Activated CD4-positive, alpha-beta memory T cell treated with anti-CD3 and anti-CD28 coated beads, Interleukin-2, amount 10 ng/mL, durations not matched to agents 7 days and 5 days (primary cell): ENCODE measurements at regions not wholly inside any gene's neighbourhood (a gene's known extent, or its start where the extent isn't known, plus 50 kb on each side); places are given as distances from the start of the nearest gene placed in this dataset.
"Not testable (repeated sequence)": the region's sequence is repeated elsewhere in the genome, so short reads cannot be mapped to it uniquely, and the experiment has no call there.

ENCODE experiments used
- CTCF ChIA-PET: fragments of 350-600 bp; sonication (Branson Sonifier 250); formaldehyde crosslinking; loops from one replicate; lab custom pipeline; 2021; ENCODE audit warnings: antibody characterized with exemption, inconsistent platforms; lab: Charles Lee
- POLR2A ChIA-PET: fragments of 350-600 bp; sonication (Branson Sonifier 250); formaldehyde crosslinking; loops from one replicate; lab custom pipeline; 2021; ENCODE audit warnings: antibody characterized with exemption; lab: Charles Lee
- DNase-seq: peaks from one replicate; pipeline ENCODE4 v3.0.0-alpha.2; 2020
- H3K27ac Mint-ChIP-seq: one replicate; pipeline ENCODE4 v1.8.0; 2021; ENCODE audit warnings: mild to moderate bottlenecking, mixed read lengths
- H3K27me3 Mint-ChIP-seq: one replicate; pipeline ENCODE4 v1.8.0; 2021; ENCODE audit warnings: mixed read lengths
- H3K36me3 Mint-ChIP-seq: one replicate; pipeline ENCODE4 v1.8.0; 2021; ENCODE audit warnings: low read depth, mixed read lengths
- H3K4me1 Mint-ChIP-seq: one replicate; pipeline ENCODE4 v1.8.0; 2021; ENCODE audit warnings: mixed read lengths
- H3K4me3 Mint-ChIP-seq: one replicate; pipeline ENCODE4 v1.8.0; 2021; ENCODE audit warnings: mild to moderate bottlenecking, mixed read lengths
- H3K9me3 Mint-ChIP-seq: one replicate; pipeline ENCODE4 v1.8.0; 2021; ENCODE audit warnings: mixed read lengths

GRCh38 chr17:13869331-13869940 is 199.9 kb upstream of the COX10 start:
- Mint-ChIP-seq H3K9me3 (peaks cover 2% of the 10 kb centered on the region), H3K4me1 (no peaks in the 10 kb centered on the region), H3K27ac (no peak overlapping the region), H3K36me3 (no peaks in the 10 kb centered on the region), H3K4me3 (no peak overlapping the region), H3K27me3 (no peaks in the 10 kb centered on the region)
- POLR2A ChIA-PET: no interaction called here
- DNase-seq: no peak
- CTCF ChIA-PET: no interaction called here

- DNase-seq: no peak
- no peaks in the 10 kb centered on the region for H3K27me3 Mint-ChIP-seq
- ChIA-PET CTCF (no interaction called here), POLR2A (no interaction called here)
- no peaks in the 10 kb centered on the region for H3K4me1 Mint-ChIP-seq
- no peak overlapping the region for H3K4me3 Mint-ChIP-seq
- peaks cover 2% of the 10 kb centered on the region for H3K9me3 Mint-ChIP-seq
- no peak overlapping the region for H3K27ac Mint-ChIP-seq
- no peaks in the 10 kb centered on the region for H3K36me3 Mint-ChIP-seq
Measured at GRCh38 chr17:13871261-13871660, 198.0 kb upstream of the COX10 start.

- ChIA-PET CTCF (no interaction called here), POLR2A (no interaction called here)
- Mint-ChIP-seq H3K9me3 (peaks cover 2% of the 10 kb centered on the region), H3K27me3 (no peaks in the 10 kb centered on the region), H3K4me1 (no peaks in the 10 kb centered on the region), H3K4me3 (no peak overlapping the region), H3K36me3 (no peaks in the 10 kb centered on the region), H3K27ac (no peak overlapping the region)
- no peak for DNase-seq
Measured at GRCh38 chr17:13874134-13874533, 195.2 kb upstream of the COX10 start.

- no peak for DNase-seq
- ChIA-PET POLR2A (no interaction called here), CTCF (no interaction called here)
- H3K9me3 Mint-ChIP-seq: peaks cover 2% of the 10 kb centered on the region
- no peak overlapping the region for H3K4me3 Mint-ChIP-seq
- H3K36me3 Mint-ChIP-seq: no peaks in the 10 kb centered on the region
- H3K27me3 Mint-ChIP-seq: no peaks in the 10 kb centered on the region
- no peak overlapping the region for H3K27ac Mint-ChIP-seq
- H3K4me1 Mint-ChIP-seq: no peaks in the 10 kb centered on the region
Measured at GRCh38 chr17:13874817-13875216, 194.5 kb upstream of the COX10 start.

- Mint-ChIP-seq H3K27ac (no peak overlapping the region), H3K4me3 (no peak overlapping the region), H3K9me3 (no peaks in the 10 kb centered on the region), H3K4me1 (no peaks in the 10 kb centered on the region), H3K36me3 (no peaks in the 10 kb centered on the region), H3K27me3 (no peaks in the 10 kb centered on the region)
- POLR2A ChIA-PET: no interaction called here
- CTCF ChIA-PET: no interaction called here
- no peak for DNase-seq
Measured at GRCh38 chr17:13879961-13880466, 189.3 kb upstream of the COX10 start.

- no peaks in the 10 kb centered on the region for H3K27me3 Mint-ChIP-seq
- ChIA-PET CTCF (no interaction called here), POLR2A (no interaction called here)
- H3K27ac Mint-ChIP-seq: no peak overlapping the region
- H3K4me1 Mint-ChIP-seq: no peaks in the 10 kb centered on the region
- DNase-seq: no peak
- H3K4me3 Mint-ChIP-seq: no peak overlapping the region
- no peaks in the 10 kb centered on the region for H3K9me3 Mint-ChIP-seq
- H3K36me3 Mint-ChIP-seq: no peaks in the 10 kb centered on the region
Measured at GRCh38 chr17:13883659-13884058, 185.6 kb upstream of the COX10 start.

GRCh38 chr17:13884347-13884746 is 185.0 kb upstream of the COX10 start:
- Mint-ChIP-seq H3K27me3 (no peaks in the 10 kb centered on the region), H3K4me3 (no peak overlapping the region), H3K27ac (no peak overlapping the region), H3K36me3 (no peaks in the 10 kb centered on the region), H3K9me3 (no peaks in the 10 kb centered on the region), H3K4me1 (no peaks in the 10 kb centered on the region)
- POLR2A ChIA-PET: no interaction called here
- CTCF ChIA-PET: no interaction called here
- no peak for DNase-seq

GRCh38 chr17:13885550-13885949 is 183.8 kb upstream of the COX10 start:
- H3K27ac Mint-ChIP-seq: no peak overlapping the region

GRCh38 chr17:13885953-13886889 is 183.1 kb upstream of the COX10 start:
- POLR2A ChIA-PET: no interaction called here
- Mint-ChIP-seq H3K4me1 (no peaks in the 10 kb centered on the region), H3K9me3 (no peaks in the 10 kb centered on the region), H3K27me3 (no peaks in the 10 kb centered on the region), H3K27ac (no peak overlapping the region), H3K4me3 (no peak overlapping the region), H3K36me3 (no peaks in the 10 kb centered on the region)
- DNase-seq: no peak
- CTCF ChIA-PET: no interaction called here

More at GRCh38 chr17:13885550-13885949, 183.8 kb upstream of the COX10 start:
- DNase-seq: no peak
- Mint-ChIP-seq H3K36me3 (no peaks in the 10 kb centered on the region), H3K4me3 (no peak overlapping the region), H3K4me1 (no peaks in the 10 kb centered on the region), H3K9me3 (no peaks in the 10 kb centered on the region), H3K27me3 (no peaks in the 10 kb centered on the region)
- ChIA-PET CTCF (no interaction called here), POLR2A (no interaction called here)

- no peaks in the 10 kb centered on the region for H3K36me3 Mint-ChIP-seq
- DNase-seq: no peak
- ChIA-PET POLR2A (no interaction called here), CTCF (interaction anchor here (0.6 kb wide), 1 partner anchor 560 kb away, joined by 3 read pairs; no protein-coding TSS in a partner anchor)
- H3K27ac Mint-ChIP-seq: no peak overlapping the region
- H3K27me3 Mint-ChIP-seq: no peaks in the 10 kb centered on the region
- no peaks in the 10 kb centered on the region for H3K4me1 Mint-ChIP-seq
- H3K9me3 Mint-ChIP-seq: no peaks in the 10 kb centered on the region
- H3K4me3 Mint-ChIP-seq: no peak overlapping the region
Measured at GRCh38 chr17:13888056-13888609, 181.2 kb upstream of the COX10 start.

- CTCF ChIA-PET, H3K9me3 Mint-ChIP-seq, H3K4me1 Mint-ChIP-seq, H3K4me3 Mint-ChIP-seq, DNase-seq, H3K36me3 Mint-ChIP-seq, H3K27me3 Mint-ChIP-seq, POLR2A ChIA-PET, H3K27ac Mint-ChIP-seq: not testable (repeated sequence)
Measured at GRCh38 chr17:13908971-13909370, 160.3 kb upstream of the COX10 start.

GRCh38 chr17:13909901-13910519 is 159.3 kb upstream of the COX10 start:
- peaks cover 2% of the 10 kb centered on the region for H3K9me3 Mint-ChIP-seq
- H3K4me1 Mint-ChIP-seq: no peaks in the 10 kb centered on the region
- no peak overlapping the region for H3K4me3 Mint-ChIP-seq
- CTCF ChIA-PET: no interaction called here
- H3K27me3 Mint-ChIP-seq: no peaks in the 10 kb centered on the region
- no peak for DNase-seq
- H3K36me3 Mint-ChIP-seq: no peaks in the 10 kb centered on the region
- POLR2A ChIA-PET: no interaction called here
- H3K27ac Mint-ChIP-seq: no peak overlapping the region

- no peak for DNase-seq
- Mint-ChIP-seq H3K27me3 (no peaks in the 10 kb centered on the region), H3K36me3 (no peaks in the 10 kb centered on the region), H3K4me3 (no peak overlapping the region), H3K4me1 (no peaks in the 10 kb centered on the region), H3K9me3 (peaks cover 2% of the 10 kb centered on the region), H3K27ac (no peak overlapping the region)
- CTCF ChIA-PET: no interaction called here
- POLR2A ChIA-PET: no interaction called here
Measured at GRCh38 chr17:13917634-13918033, 151.7 kb upstream of the COX10 start.
